Liver (tissue), 8 donors: ENCODE measurements at regions not wholly inside any gene's neighbourhood (a gene's known extent, or its start where the extent isn't known, plus 50 kb on each side); places are given as distances from the start of the nearest gene placed in this dataset.
A peak's percentile ranks its signal among the peaks of the same experiment; 100 is the strongest.

Experiments
- DNase-seq: peaks from one replicate; pipeline ENCODE4 v3.0.0-alpha.2; 2017; ENCODE audit warnings: low spot score
- H3K27ac ChIP-seq, 2 donors: one replicate each; pipeline ENCODE4 v1.7.0; 2013; ENCODE audit warnings: inconsistent platforms in 2 of 2, low read length in 2 of 2, control low read depth in 1 of 2, low read depth in 1 of 2, mild to moderate bottlenecking in 1 of 2
- H3K27me3 ChIP-seq, 4 donors: one replicate each; pipeline versions ENCODE4 v1.6.1 to v1.7.0; 2013; ENCODE audit warnings: low read length in 3 of 4, inconsistent platforms in 1 of 4, mild to moderate bottlenecking in 1 of 4, moderate library complexity in 1 of 4; ENCODE audit not compliant: control insufficient read depth in 4 of 4, insufficient read depth in 4 of 4
- H3K36me3 ChIP-seq, 4 donors: one replicate each; pipeline versions ENCODE4 v1.6.1 to v1.7.0; 2013; ENCODE audit warnings: low read length in 3 of 4, mild to moderate bottlenecking in 3 of 4, low read depth in 1 of 4, moderate library complexity in 1 of 4; ENCODE audit not compliant: control insufficient read depth in 4 of 4, insufficient read depth in 3 of 4
- H3K4me1 ChIP-seq, 4 donors: one replicate each; pipeline versions ENCODE4 v1.6.1 to v1.7.0; 2013; ENCODE audit warnings: low read length in 3 of 4, mild to moderate bottlenecking in 3 of 4, moderate library complexity in 1 of 4; ENCODE audit not compliant: control insufficient read depth in 4 of 4, insufficient read depth in 4 of 4
- H3K4me3 ChIP-seq, 3 donors: one replicate each; pipeline versions ENCODE4 v1.6.1 to v1.7.0; 2013; ENCODE audit warnings: low read length in 3 of 3, control low read depth in 1 of 3, low read depth in 1 of 3, mild to moderate bottlenecking in 1 of 3
- H3K9ac ChIP-seq, 2 donors: one replicate each; pipeline ENCODE4 v1.7.0; 2013; ENCODE audit warnings: low read length in 2 of 2, mild to moderate bottlenecking in 2 of 2, moderate library complexity in 2 of 2, control low read depth in 1 of 2, low read depth in 1 of 2
- H3K9me3 ChIP-seq, 4 donors: one replicate each; pipeline versions ENCODE4 v1.6.1 to v1.7.0; 2013; ENCODE audit warnings: low read length in 3 of 4; ENCODE audit not compliant: control insufficient read depth in 4 of 4
- ATF3 ChIP-seq: IDR thresholded peaks from 2 replicates; pipeline ENCODE4 v1.6.1; 2016; ENCODE audit warnings: antibody characterized with exemption
- CTCF ChIP-seq: fragments of 150-350 bp; IDR thresholded peaks from 2 replicates; pipeline ENCODE4 v1.5.1; 2017; ENCODE audit warnings: improper control_type of control experiment, low read depth, low read length; ENCODE audit not compliant: missing input control
- EGR1 ChIP-seq, 2 donors: IDR thresholded peaks; 2 replicates each; pipeline ENCODE4 v1.6.1; 2016 to 2018; ENCODE audit warnings: antibody characterized with exemption in 2 of 2, low read depth in 2 of 2
- FOXA1 ChIP-seq: IDR thresholded peaks from 2 replicates; pipeline ENCODE4 v1.6.1; 2016; ENCODE audit warnings: antibody characterized with exemption
- FOXA2 ChIP-seq: IDR thresholded peaks from 2 replicates; pipeline ENCODE4 v1.6.1; 2016; ENCODE audit warnings: antibody characterized with exemption
- GABPA ChIP-seq, 2 donors: IDR thresholded peaks in 1 of 2; conservative IDR thresholded peaks in 1 of 2; 2 replicates each; pipeline ENCODE4 v1.6.1; 2016; ENCODE audit warnings: antibody characterized with exemption in 2 of 2, mild to moderate bottlenecking in 1 of 2, moderate library complexity in 1 of 2
- HNF4A ChIP-seq, 2 donors: conservative IDR thresholded peaks; 2 replicates each; pipeline ENCODE4 v1.6.1; 2016; ENCODE audit warnings: antibody characterized with exemption in 2 of 2, mild to moderate bottlenecking in 2 of 2
- HNF4G ChIP-seq: IDR thresholded peaks from 2 replicates; pipeline ENCODE4 v1.6.1; 2016; ENCODE audit warnings: antibody characterized with exemption
- JUND ChIP-seq, 2 donors: IDR thresholded peaks; 2 replicates each; pipeline ENCODE4 v1.6.1; 2016; ENCODE audit warnings: antibody characterized with exemption in 2 of 2
- NR2F2 ChIP-seq: IDR thresholded peaks from 2 replicates; pipeline ENCODE4 v1.6.1; 2016; ENCODE audit warnings: antibody characterized with exemption
- RAD21 ChIP-seq, 2 donors: IDR thresholded peaks; 2 replicates each; pipeline ENCODE4 v1.6.1; 2016; ENCODE audit warnings: antibody characterized with exemption in 2 of 2, mild to moderate bottlenecking in 2 of 2
- RXRA ChIP-seq, 2 donors: IDR thresholded peaks; 2 replicates each; pipeline ENCODE4 v1.6.1; 2017 to 2018; ENCODE audit warnings: antibody characterized with exemption in 2 of 2, mild to moderate bottlenecking in 1 of 2
- SP1 ChIP-seq: IDR thresholded peaks from 2 replicates; pipeline ENCODE4 v1.6.1; 2018; ENCODE audit warnings: antibody characterized with exemption, mild to moderate bottlenecking
- TAF1 ChIP-seq: conservative IDR thresholded peaks from 2 replicates; pipeline ENCODE4 v1.6.1; 2016; ENCODE audit warnings: antibody characterized with exemption, mild to moderate bottlenecking
- YY1 ChIP-seq: IDR thresholded peaks from 2 replicates; pipeline ENCODE4 v1.6.1; 2016; ENCODE audit warnings: antibody characterized with exemption, mild to moderate bottlenecking
- WGBS: extraction: QIAGEN DNeasy Blood & Tissue Kit; methylation state at CpG from one replicate; pipeline ENCODE4 v1.1.7; 2013; 5-methylcytosine and 5-hydroxymethylcytosine counted together
- TF ChIP-seq, protein P1 (sequence below): IDR thresholded peaks from 2 replicates; pipeline ENCODE4 v1.6.1; 2016; ENCODE audit warnings: antibody characterized with exemption, mild to moderate bottlenecking
- TF ChIP-seq, protein P2 (sequence below): IDR thresholded peaks from 2 replicates; pipeline ENCODE4 v1.6.1; 2016; ENCODE audit warnings: antibody characterized with exemption
- TF ChIP-seq, protein P3 (sequence below): IDR thresholded peaks from 2 replicates; pipeline ENCODE4 v1.6.1; 2016; ENCODE audit warnings: antibody characterized with exemption
- donor health status: healthy.
- donor health status: healthy.
- donor health status: healthy.
- donor health status: healthy.
- donor health status: healthy.

DNA sequence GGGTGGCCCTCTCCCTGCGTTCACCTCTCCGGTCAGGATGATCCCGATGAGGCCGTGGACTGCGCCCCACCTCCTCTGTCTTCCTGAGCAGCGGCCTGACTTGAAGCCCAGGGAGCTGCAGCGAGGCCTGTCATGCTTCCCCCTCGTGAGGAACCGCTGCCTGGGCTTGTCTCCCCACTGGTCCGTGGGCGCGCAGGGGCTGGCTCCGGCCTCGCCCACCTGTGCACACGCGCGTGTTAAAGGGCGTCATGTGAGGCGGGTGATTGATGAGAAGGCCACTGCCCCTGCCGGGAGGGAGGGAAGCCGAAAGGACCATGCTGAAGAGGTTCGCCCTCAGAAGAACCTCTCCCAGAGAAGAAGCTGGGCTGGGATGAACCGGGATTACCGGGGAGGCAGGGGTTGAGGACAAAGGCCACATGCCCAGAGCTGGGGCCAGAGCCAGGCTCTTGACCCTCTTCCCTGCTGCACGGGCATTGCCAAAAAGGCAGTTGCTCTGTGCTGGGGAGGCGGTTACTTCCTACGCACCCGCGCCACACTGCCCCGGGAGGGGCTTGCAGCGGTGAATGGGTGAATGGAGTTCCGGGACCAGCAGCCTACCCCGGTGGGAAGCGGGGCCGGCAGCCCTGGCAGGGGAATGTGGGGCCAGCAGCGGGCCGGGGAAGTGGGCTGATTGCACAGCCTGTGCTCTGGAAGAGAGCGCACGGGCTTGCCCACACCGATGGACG is 85.9 kb upstream of the GSE1 start:
- Histone ChIP-seq H3K9ac (peak overlapping the region in 1 of 2 donors; percentile 21), H3K36me3 (no peaks in the 10 kb centered on the region), H3K27ac (peak overlapping the region; percentile 93), H3K4me1 (peaks cover 33 to 70% (median 51%) of the 10 kb centered on the region in 4 donors), H3K9me3 (no peaks in the 10 kb centered on the region), H3K27me3 (no peaks in the 10 kb centered on the region), H3K4me3 (peak overlapping the region in 1 of 3 donors; percentile 39)
- TF ChIP-seq, protein P1, sequence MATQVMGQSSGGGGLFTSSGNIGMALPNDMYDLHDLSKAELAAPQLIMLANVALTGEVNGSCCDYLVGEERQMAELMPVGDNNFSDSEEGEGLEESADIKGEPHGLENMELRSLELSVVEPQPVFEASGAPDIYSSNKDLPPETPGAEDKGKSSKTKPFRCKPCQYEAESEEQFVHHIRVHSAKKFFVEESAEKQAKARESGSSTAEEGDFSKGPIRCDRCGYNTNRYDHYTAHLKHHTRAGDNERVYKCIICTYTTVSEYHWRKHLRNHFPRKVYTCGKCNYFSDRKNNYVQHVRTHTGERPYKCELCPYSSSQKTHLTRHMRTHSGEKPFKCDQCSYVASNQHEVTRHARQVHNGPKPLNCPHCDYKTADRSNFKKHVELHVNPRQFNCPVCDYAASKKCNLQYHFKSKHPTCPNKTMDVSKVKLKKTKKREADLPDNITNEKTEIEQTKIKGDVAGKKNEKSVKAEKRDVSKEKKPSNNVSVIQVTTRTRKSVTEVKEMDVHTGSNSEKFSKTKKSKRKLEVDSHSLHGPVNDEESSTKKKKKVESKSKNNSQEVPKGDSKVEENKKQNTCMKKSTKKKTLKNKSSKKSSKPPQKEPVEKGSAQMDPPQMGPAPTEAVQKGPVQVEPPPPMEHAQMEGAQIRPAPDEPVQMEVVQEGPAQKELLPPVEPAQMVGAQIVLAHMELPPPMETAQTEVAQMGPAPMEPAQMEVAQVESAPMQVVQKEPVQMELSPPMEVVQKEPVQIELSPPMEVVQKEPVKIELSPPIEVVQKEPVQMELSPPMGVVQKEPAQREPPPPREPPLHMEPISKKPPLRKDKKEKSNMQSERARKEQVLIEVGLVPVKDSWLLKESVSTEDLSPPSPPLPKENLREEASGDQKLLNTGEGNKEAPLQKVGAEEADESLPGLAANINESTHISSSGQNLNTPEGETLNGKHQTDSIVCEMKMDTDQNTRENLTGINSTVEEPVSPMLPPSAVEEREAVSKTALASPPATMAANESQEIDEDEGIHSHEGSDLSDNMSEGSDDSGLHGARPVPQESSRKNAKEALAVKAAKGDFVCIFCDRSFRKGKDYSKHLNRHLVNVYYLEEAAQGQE = peak; percentile 25
- TF ChIP-seq, protein P2, sequence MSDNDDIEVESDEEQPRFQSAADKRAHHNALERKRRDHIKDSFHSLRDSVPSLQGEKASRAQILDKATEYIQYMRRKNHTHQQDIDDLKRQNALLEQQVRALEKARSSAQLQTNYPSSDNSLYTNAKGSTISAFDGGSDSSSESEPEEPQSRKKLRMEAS = peak; percentile 67
- no peak for TF ChIP-seq ATF3
- no peak for TF ChIP-seq GABPA (IDR thresholded peaks at IDR 0.05 in 1 of 2, conservative IDR thresholded peaks at IDR 0.05 in 1 of 2)
- peak; percentile 54 for TF ChIP-seq YY1
- no peak for TF ChIP-seq FOXA2
- TF ChIP-seq CTCF = no peak
- TF ChIP-seq EGR1 (IDR thresholded peaks at IDR 0.05; ENCODE audit: low read depth in 2 of 2) = peak in 1 of 2 donors; percentile 21
- TF ChIP-seq RAD21 (IDR thresholded peaks at IDR 0.05) = peak; percentile 10 to 24
- TF ChIP-seq SP1 = peak; percentile 69
- no peak for TF ChIP-seq TAF1
- no peak for TF ChIP-seq FOXA1
- peak; percentile 81 to 84 for TF ChIP-seq HNF4A (conservative IDR thresholded peaks at IDR 0.05)
- TF ChIP-seq JUND (IDR thresholded peaks at IDR 0.05) = peak in 1 of 2 donors; percentile 54
- TF ChIP-seq HNF4G = peak; percentile 51
- peak; percentile 40 for TF ChIP-seq NR2F2
- TF ChIP-seq RXRA (IDR thresholded peaks at IDR 0.05) = peak; percentile 93 to 94
- TF ChIP-seq, protein P3, sequence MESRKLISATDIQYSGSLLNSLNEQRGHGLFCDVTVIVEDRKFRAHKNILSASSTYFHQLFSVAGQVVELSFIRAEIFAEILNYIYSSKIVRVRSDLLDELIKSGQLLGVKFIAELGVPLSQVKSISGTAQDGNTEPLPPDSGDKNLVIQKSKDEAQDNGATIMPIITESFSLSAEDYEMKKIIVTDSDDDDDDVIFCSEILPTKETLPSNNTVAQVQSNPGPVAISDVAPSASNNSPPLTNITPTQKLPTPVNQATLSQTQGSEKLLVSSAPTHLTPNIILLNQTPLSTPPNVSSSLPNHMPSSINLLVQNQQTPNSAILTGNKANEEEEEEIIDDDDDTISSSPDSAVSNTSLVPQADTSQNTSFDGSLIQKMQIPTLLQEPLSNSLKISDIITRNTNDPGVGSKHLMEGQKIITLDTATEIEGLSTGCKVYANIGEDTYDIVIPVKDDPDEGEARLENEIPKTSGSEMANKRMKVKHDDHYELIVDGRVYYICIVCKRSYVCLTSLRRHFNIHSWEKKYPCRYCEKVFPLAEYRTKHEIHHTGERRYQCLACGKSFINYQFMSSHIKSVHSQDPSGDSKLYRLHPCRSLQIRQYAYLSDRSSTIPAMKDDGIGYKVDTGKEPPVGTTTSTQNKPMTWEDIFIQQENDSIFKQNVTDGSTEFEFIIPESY = no peak
- WGBS = 48% methylated on average over 41 of the region's 41 CpGs
- no peak for DNase-seq
